ENCODE measurements at regions not wholly inside any gene's neighbourhood (a gene's known extent, or its start where the extent isn't known, plus 50 kb on each side); places are given as distances from the start of the nearest gene placed in this dataset.

- Histone ChIP-seq H3K27me3 (ENCODE audit: insufficient read depth, low read depth, severe bottlenecking) (no peaks in the 10 kb centered on the region), H3K36me3 (no peaks in the 10 kb centered on the region), H3K27ac (no peak overlapping the region), H3K9me3 (ENCODE audit: severe bottlenecking) (no peaks in the 10 kb centered on the region), H3K4me3 (ENCODE audit: low read depth, low read length) (no peak overlapping the region)
- no peak for DNase-seq
- no peak for TF ChIP-seq CTCF (IDR thresholded peaks at IDR 0.05; ENCODE audit: low read depth, low read length)
Measured at GRCh38 chr9:2904242-2904930, 60.5 kb upstream of the PUM3 start.

Measured in WERI-Rb-1 (cell line).